GM12878 (cell line): ENCODE measurements at regions not wholly inside any gene's neighbourhood (a gene's known extent, or its start where the extent isn't known, plus 50 kb on each side); places are given as distances from the start of the nearest gene placed in this dataset.

Experiments
- ATAC-seq: fragments of 200-7000 bp; cut with Tn5 transposase; 3 replicates; pipeline ENCODE4 v1.9.1; 2020; ENCODE audit warnings: mild to moderate bottlenecking, moderate library complexity
- BruUV-seq: library from RNA; stranded (reverse); fragments of 400-500 nt; replicated peaks from 2 replicates; lab custom pipeline; 2021; lab: Mats Ljungman, UMichigan
- CTCF ChIA-PET: fragments of 300-600 bp; sonication (Branson Sonifier 250); formaldehyde crosslinking; extraction: SDS; loops from one replicate; lab custom pipeline; 2021; ENCODE audit warnings: inconsistent platforms; lab: Yijun Ruan, JAX
- POLR2A ChIA-PET: fragments of 350-600 bp; formaldehyde crosslinking; extraction: SDS; loops from one replicate; lab custom pipeline; 2021; ENCODE audit warnings: inconsistent platforms; lab: Charles Lee
- RAD21 ChIA-PET: fragments of 300-600 bp; sonication (Branson Sonifier 250); formaldehyde crosslinking; loops from one replicate; lab custom pipeline; 2023; ENCODE audit warnings: antibody characterized with exemption; ENCODE audit not compliant: unreplicated experiment; lab: Charles Lee
- SMC1A ChIA-PET: fragments of 300-600 bp; sonication (Branson Sonifier 250); formaldehyde crosslinking; loops from one replicate; lab custom pipeline; 2023; ENCODE audit not compliant: unreplicated experiment, uncharacterized antibody; lab: Charles Lee
- DNase-seq: peaks from one replicate; pipeline ENCODE4 v3.0.0-alpha.2; 2011; ENCODE audit warnings: low read depth, low spot score
- FAIRE-seq: peaks from 3 replicates; lab custom pipeline; 2011; peaks lifted over from hg19 to GRCh38; lab: Jason Lieb, UNC
- H2AFZ ChIP-seq: 2 replicates; pipeline ENCODE4 v1.6.0; 2011; ENCODE audit warnings: low read depth, low read length, control low read depth; ENCODE audit not compliant: control insufficient read depth
- H3K27ac ChIP-seq: 2 replicates; pipeline ENCODE4 v1.5.1; 2011; ENCODE audit warnings: control low read depth; ENCODE audit not compliant: control insufficient read depth, insufficient read depth
- H3K27me3 ChIP-seq, 2 experiments: replicated peaks in 1 of 2; 2 replicates each; pipeline versions ENCODE4 v1.6.0 to v1.6.1; 2011; ENCODE audit warnings: low read length in 1 of 2; ENCODE audit not compliant: control insufficient read depth in 2 of 2, insufficient read depth in 2 of 2
- H3K36me3 ChIP-seq, 2 experiments: 2 replicates each; pipeline ENCODE4 v1.5.1; 2011; ENCODE audit warnings: low read length in 1 of 2; ENCODE audit not compliant: control insufficient read depth in 2 of 2, insufficient read depth in 2 of 2
- H3K4me1 ChIP-seq: 2 replicates; pipeline ENCODE4 v1.6.1; 2011; ENCODE audit warnings: mild to moderate bottlenecking, low read length, moderate library complexity, mixed read lengths; ENCODE audit not compliant: control insufficient read depth, insufficient read depth
- H3K4me2 ChIP-seq: 2 replicates; pipeline ENCODE4 v1.6.0; 2011; ENCODE audit warnings: control low read depth; ENCODE audit not compliant: control insufficient read depth, insufficient read depth
- H3K4me3 ChIP-seq: fragments of 200-600 bp; sonication (generic); 2 replicates; pipeline ENCODE4 v1.5.1; 2016
- H3K79me2 ChIP-seq: 2 replicates; pipeline ENCODE4 v1.6.0; 2011; ENCODE audit warnings: low read length; ENCODE audit not compliant: control insufficient read depth, insufficient read depth
- H3K9ac ChIP-seq: 2 replicates; pipeline ENCODE4 v1.8.0; 2011; ENCODE audit warnings: low read length, control low read depth, mixed read lengths; ENCODE audit not compliant: control insufficient read depth, insufficient read depth
- H3K9me3 ChIP-seq: replicated peaks from 3 replicates; pipeline ENCODE4 v1.5.1; 2011; ENCODE audit warnings: mild to moderate bottlenecking, low read length; ENCODE audit not compliant: control insufficient read depth, insufficient read depth
- H4K20me1 ChIP-seq: 2 replicates; pipeline ENCODE4 v1.6.0; 2011; ENCODE audit not compliant: control insufficient read depth, insufficient read depth
- ATF2 ChIP-seq: IDR thresholded peaks from 2 replicates; pipeline ENCODE4 v1.6.1; 2012; ENCODE audit warnings: low read length, inconsistent platforms
- BMI1 ChIP-seq: fragments of 450-650 bp; IDR thresholded peaks from 2 replicates; pipeline ENCODE4 v1.6.1; 2016; ENCODE audit warnings: mild to moderate bottlenecking, moderate library complexity, borderline replicate concordance
- GATAD2B ChIP-seq: fragments of 450-650 bp; conservative IDR thresholded peaks from 2 replicates; pipeline ENCODE4 v1.6.1; 2017; ENCODE audit warnings: low read depth, mild to moderate bottlenecking, moderate library complexity
- MEF2B ChIP-seq: fragments of 450-650 bp; IDR thresholded peaks from 2 replicates; pipeline ENCODE4 v1.6.1; 2018; ENCODE audit warnings: mild to moderate bottlenecking, moderate library complexity; ENCODE audit not compliant: partially characterized antibody, poor library complexity, severe bottlenecking
- PAX8 ChIP-seq: fragments of 450-650 bp; IDR thresholded peaks from 2 replicates; pipeline ENCODE4 v1.6.1; 2017; ENCODE audit warnings: mild to moderate bottlenecking, moderate library complexity
- POLR2A ChIP-seq: IDR thresholded peaks from 2 replicates; pipeline ENCODE4 v1.6.1; 2011; ENCODE audit warnings: low read depth, mild to moderate bottlenecking, low read length
- RFX5 ChIP-seq: IDR thresholded peaks from 2 replicates; pipeline ENCODE4 v1.6.1; 2011; ENCODE audit warnings: low read depth, low read length, improper control_type of control experiment
- TAF1 ChIP-seq: IDR thresholded peaks from 2 replicates; pipeline ENCODE4 v1.6.1; 2011; ENCODE audit warnings: mild to moderate bottlenecking, low read depth, low read length, borderline replicate concordance
- ZBTB4 ChIP-seq: fragments of 450-650 bp; formaldehyde crosslinking; IDR thresholded peaks from 2 replicates; pipeline ENCODE4 v1.4.0; 2022; ENCODE audit warnings: mild to moderate bottlenecking, moderate library complexity
- ZNF24 ChIP-seq: fragments of 450-650 bp; IDR thresholded peaks from 2 replicates; pipeline ENCODE4 v1.6.1; 2017; ENCODE audit warnings: antibody characterized with exemption, mild to moderate bottlenecking
- WGBS: methylation state at CpG from one replicate; pipeline ENCODE4 v1.1.6; 2016; ENCODE audit warnings: low lambda C conversion rate; ENCODE audit not compliant: insufficient replicate concordance, insufficient coverage; ENCODE audit errors: missing lambda C conversion rate; 5-methylcytosine and 5-hydroxymethylcytosine counted together
- in situ Hi-C: fragments of 300-500 bp; cut with MboI; formaldehyde crosslinking; loops from 9 replicates; pipeline ENCODE4 v1.14.3; 2018; ENCODE audit warnings: mixed read lengths
- intact Hi-C: fragments of 100-400 bp; cut with micrococcal nuclease; formaldehyde crosslinking; loops from one replicate; pipeline ENCODE4 v1.14.2; 2022; ENCODE audit not compliant: unreplicated experiment
- TF ChIP-seq, protein P1 (sequence below): fragments of 450-650 bp; IDR thresholded peaks from 2 replicates; pipeline ENCODE4 v1.6.1; 2016; ENCODE audit warnings: mild to moderate bottlenecking, moderate library complexity, borderline replicate concordance
- TF ChIP-seq, protein P2 (sequence below): IDR thresholded peaks from 2 replicates; pipeline ENCODE4 v1.6.1; 2012; ENCODE audit warnings: mild to moderate bottlenecking, low read depth, low read length

DNA sequence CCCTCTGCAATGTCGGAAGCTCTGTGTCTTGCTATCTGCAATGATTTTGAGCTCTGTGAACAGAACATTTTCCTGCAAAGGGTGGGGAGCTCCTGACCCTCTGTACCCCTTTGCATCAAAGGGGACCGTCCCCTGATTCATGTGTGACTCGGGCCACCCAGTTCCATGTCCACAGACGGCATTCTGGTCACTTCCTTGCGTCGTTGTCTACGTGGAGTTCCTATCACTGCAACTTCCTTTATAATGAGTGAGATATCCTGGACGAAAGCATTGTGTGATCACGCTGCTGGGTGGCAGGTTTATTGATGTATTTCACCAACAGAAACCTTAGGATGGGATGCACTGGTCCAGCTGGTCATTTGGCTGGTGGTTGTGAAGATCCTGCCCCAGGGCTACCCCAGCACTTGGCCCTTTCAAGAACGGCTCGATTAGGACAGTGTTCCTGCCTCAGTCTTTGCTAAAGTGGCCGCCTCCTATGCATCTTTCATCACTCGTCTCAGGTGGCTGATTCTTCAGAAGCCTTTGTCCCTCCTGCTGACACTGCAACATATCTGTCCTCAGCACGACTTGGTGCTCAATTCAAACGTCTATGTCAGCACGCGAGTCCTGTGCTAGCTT is 202.7 kb downstream of the ACKR3 start:
- Histone ChIP-seq H3K36me3 (no peaks in the 10 kb centered on the region), H3K79me2 (no peaks in the 10 kb centered on the region), H4K20me1 (no peaks in the 10 kb centered on the region), H3K4me2 (no peak overlapping the region), H3K27me3 (no peaks in the 10 kb centered on the region; a peak in 2 of 4 replicates), H2AFZ (no peak overlapping the region), H3K27ac (no peak overlapping the region), H3K9ac (no peak overlapping the region), H3K4me3 (no peak overlapping the region), H3K9me3 (no peaks in the 10 kb centered on the region), H3K4me1 (no peaks in the 10 kb centered on the region)
- DNase-seq (no peak), FAIRE-seq (no peak), ATAC-seq (no peak)
- in situ Hi-C loops, result no loop called here
- no TSS peak for BruUV-seq
- SMC1A ChIA-PET, result no interaction called here
- WGBS, result 19% methylated on average over 17 of the region's 17 CpGs
- RAD21 ChIA-PET, result no interaction called here
- intact Hi-C loops, result no loop called here
- POLR2A ChIA-PET, result no interaction called here
- CTCF ChIA-PET, result no interaction called here
- TF ChIP-seq GATAD2B, result no peak
- no peak for TF ChIP-seq BMI1
- no peak for TF ChIP-seq MEF2B
- no peak for TF ChIP-seq ATF2
- no peak for TF ChIP-seq PAX8
- TF ChIP-seq ZBTB4, result no peak
- TF ChIP-seq ZNF24, result no peak
- TF ChIP-seq, protein P1, sequence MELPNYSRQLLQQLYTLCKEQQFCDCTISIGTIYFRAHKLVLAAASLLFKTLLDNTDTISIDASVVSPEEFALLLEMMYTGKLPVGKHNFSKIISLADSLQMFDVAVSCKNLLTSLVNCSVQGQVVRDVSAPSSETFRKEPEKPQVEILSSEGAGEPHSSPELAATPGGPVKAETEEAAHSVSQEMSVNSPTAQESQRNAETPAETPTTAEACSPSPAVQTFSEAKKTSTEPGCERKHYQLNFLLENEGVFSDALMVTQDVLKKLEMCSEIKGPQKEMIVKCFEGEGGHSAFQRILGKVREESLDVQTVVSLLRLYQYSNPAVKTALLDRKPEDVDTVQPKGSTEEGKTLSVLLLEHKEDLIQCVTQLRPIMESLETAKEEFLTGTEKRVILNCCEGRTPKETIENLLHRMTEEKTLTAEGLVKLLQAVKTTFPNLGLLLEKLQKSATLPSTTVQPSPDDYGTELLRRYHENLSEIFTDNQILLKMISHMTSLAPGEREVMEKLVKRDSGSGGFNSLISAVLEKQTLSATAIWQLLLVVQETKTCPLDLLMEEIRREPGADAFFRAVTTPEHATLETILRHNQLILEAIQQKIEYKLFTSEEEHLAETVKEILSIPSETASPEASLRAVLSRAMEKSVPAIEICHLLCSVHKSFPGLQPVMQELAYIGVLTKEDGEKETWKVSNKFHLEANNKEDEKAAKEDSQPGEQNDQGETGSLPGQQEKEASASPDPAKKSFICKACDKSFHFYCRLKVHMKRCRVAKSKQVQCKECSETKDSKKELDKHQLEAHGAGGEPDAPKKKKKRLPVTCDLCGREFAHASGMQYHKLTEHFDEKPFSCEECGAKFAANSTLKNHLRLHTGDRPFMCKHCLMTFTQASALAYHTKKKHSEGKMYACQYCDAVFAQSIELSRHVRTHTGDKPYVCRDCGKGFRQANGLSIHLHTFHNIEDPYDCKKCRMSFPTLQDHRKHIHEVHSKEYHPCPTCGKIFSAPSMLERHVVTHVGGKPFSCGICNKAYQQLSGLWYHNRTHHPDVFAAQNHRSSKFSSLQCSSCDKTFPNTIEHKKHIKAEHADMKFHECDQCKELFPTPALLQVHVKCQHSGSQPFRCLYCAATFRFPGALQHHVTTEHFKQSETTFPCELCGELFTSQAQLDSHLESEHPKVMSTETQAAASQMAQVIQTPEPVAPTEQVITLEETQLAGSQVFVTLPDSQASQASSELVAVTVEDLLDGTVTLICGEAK, result no peak
- no peak for TF ChIP-seq RFX5
- no peak for TF ChIP-seq POLR2A
- TF ChIP-seq, protein P2, sequence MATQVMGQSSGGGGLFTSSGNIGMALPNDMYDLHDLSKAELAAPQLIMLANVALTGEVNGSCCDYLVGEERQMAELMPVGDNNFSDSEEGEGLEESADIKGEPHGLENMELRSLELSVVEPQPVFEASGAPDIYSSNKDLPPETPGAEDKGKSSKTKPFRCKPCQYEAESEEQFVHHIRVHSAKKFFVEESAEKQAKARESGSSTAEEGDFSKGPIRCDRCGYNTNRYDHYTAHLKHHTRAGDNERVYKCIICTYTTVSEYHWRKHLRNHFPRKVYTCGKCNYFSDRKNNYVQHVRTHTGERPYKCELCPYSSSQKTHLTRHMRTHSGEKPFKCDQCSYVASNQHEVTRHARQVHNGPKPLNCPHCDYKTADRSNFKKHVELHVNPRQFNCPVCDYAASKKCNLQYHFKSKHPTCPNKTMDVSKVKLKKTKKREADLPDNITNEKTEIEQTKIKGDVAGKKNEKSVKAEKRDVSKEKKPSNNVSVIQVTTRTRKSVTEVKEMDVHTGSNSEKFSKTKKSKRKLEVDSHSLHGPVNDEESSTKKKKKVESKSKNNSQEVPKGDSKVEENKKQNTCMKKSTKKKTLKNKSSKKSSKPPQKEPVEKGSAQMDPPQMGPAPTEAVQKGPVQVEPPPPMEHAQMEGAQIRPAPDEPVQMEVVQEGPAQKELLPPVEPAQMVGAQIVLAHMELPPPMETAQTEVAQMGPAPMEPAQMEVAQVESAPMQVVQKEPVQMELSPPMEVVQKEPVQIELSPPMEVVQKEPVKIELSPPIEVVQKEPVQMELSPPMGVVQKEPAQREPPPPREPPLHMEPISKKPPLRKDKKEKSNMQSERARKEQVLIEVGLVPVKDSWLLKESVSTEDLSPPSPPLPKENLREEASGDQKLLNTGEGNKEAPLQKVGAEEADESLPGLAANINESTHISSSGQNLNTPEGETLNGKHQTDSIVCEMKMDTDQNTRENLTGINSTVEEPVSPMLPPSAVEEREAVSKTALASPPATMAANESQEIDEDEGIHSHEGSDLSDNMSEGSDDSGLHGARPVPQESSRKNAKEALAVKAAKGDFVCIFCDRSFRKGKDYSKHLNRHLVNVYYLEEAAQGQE, result no peak
- no peak for TF ChIP-seq TAF1
